ENCODE measurements at regions not wholly inside any gene's neighbourhood (a gene's known extent, or its start where the extent isn't known, plus 50 kb on each side); places are given as distances from the start of the nearest gene placed in this dataset.

DNA sequence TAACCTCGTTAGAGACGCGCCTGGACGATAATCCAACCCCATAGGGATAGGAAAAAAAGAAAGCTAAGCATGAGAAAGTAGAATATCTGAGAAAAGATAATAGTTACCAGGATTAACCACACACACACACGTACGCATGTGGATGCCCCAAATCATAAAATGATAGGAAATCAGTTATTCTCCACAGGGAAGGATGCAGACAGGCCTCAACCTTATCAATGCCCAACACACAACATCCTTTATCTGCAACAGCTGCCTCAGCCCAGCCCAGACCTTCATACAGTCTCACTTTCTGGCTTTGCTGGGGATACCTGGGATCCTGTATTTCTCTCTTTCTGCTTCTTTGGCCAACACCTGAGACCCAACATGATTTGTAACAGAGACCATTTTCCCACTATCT, 123.0 kb downstream of the NOC3L start:
- TF ChIP-seq, protein P1, sequence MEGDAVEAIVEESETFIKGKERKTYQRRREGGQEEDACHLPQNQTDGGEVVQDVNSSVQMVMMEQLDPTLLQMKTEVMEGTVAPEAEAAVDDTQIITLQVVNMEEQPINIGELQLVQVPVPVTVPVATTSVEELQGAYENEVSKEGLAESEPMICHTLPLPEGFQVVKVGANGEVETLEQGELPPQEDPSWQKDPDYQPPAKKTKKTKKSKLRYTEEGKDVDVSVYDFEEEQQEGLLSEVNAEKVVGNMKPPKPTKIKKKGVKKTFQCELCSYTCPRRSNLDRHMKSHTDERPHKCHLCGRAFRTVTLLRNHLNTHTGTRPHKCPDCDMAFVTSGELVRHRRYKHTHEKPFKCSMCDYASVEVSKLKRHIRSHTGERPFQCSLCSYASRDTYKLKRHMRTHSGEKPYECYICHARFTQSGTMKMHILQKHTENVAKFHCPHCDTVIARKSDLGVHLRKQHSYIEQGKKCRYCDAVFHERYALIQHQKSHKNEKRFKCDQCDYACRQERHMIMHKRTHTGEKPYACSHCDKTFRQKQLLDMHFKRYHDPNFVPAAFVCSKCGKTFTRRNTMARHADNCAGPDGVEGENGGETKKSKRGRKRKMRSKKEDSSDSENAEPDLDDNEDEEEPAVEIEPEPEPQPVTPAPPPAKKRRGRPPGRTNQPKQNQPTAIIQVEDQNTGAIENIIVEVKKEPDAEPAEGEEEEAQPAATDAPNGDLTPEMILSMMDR (IDR thresholded peaks at IDR 0.05 in 4 of 5, conservative IDR thresholded peaks at IDR 0.05 in 1 of 5) = no peak
- no peak for TF ChIP-seq POLR2A (IDR thresholded peaks at IDR 0.05)
